LHCN-M2 (cell line): ENCODE measurements at regions not wholly inside any gene's neighbourhood (a gene's known extent, or its start where the extent isn't known, plus 50 kb on each side); places are given as distances from the start of the nearest gene placed in this dataset.
"Not testable (repeated sequence)": the region's sequence is repeated elsewhere in the genome, so short reads cannot be mapped to it uniquely, and the experiment has no call there.

ENCODE experiments used
- DNase-seq: peaks from one replicate; pipeline ENCODE4 v3.0.0-alpha.2; 2012; ENCODE audit warnings: low read depth

- no peak for DNase-seq
Observed at GRCh38 chr6:82118150-82118562, 129.4 kb downstream of the IBTK start.

DNA sequence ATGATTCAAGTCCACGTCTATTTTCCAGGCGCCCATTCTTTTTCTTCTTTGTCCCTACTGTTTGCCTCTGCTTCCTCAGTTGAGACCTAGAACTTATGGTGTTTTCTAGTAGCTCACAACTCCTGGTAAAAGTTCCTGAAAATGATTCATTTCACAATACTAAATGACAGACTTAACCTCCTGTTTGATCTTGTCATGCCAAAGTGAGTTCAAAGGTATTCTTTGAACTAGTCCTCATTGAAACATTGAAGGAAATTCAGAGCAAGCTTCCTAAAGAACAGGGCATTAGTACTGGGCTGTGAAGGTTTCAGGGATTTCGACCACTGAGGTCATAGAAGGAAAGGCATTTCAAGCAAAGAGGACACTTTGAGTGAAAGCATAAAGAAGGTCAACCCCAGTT, 132.8 kb downstream of the IBTK start:
- no peak for DNase-seq

GRCh38 chr6:82113231-82113630, 134.3 kb downstream of the IBTK start:
- DNase-seq, result peak; percentile 13

DNA sequence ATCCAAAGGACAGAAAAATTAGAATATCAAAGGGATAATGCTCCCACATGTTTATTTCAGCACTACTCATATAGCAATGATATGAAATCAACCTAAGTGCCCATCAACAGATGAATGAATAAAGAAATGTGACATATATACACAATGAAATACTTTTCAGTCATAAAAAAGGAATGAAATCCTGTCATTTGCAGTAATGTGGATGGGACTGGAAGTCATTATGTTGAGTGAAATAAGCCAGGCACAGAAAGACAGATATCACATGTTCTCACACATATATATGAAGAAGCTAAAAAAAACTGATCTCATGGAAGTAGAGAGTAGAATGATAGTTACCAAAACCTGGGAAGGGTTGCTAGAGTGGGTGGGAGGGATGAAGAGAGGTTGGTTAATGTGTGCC, 135.7 kb downstream of the IBTK start:
- no peak for DNase-seq

DNA sequence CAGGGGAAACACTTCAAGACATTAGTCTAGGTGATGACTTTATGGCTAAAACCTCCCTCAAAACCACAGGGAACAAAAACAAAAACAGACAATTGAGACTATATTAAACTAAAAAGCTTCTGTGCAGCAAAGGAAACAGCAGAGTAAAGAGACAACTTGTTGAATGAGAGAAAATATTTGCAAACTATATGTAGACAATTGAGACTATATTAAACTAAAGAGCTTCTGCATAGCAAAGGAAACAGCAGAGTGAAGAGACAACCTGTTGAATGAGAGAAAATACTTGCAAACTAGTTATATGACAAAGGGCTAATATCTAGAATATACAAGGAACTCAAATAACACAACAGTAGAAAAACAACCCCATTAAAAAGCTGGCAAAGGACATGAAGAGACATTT, 136.4 kb downstream of the IBTK start:
- peak; percentile 17 for DNase-seq

GRCh38 chr6:82103171-82103570, 144.4 kb downstream of the IBTK start:
- not testable (repeated sequence) for DNase-seq

- DNase-seq, result not testable (repeated sequence)
Observed at GRCh38 chr6:82101374-82102114, 146.0 kb downstream of the IBTK start.

DNA sequence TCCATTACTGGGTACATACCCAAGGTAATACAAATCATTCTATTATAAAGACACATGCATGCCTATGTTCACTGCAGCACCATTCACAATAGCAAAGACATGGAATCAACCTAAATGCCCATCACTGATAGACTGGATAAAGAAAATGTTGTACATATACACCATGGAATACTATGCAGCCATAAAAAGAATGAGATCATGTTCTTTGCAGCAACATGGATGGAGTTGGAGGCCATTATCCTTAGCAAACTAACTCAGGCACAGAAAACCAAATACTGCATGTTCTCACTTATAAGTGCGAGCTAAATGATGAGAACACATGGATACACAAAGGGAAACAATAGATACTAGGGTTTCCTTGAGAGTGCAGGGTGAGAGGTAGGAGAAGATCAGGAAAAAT, 146.8 kb downstream of the IBTK start:
- DNase-seq, result not testable (repeated sequence)

DNA sequence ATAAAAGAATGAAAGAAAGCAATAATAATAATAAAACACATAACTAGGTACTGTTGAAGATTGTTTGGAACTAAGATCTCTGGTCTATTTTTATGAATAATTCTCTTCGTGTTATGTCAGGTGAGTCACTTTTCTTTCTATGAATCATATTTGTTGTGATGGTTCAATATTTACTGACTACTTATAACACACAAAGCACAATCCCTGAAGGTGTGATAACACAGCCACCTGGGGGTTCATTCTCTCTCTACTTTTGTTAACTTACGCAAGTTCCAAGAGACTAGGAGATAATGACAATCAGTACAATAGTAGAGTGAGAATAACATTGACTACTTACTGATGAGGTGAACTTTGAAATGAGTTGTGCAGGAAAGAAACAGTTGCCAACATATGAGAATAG, 149.9 kb downstream of the IBTK start:
- DNase-seq, result no peak

- DNase-seq, result no peak
Observed at GRCh38 chr6:82095091-82095490, 152.5 kb downstream of the IBTK start.

- no peak for DNase-seq
Observed at GRCh38 chr6:82094166-82094806, 153.3 kb downstream of the IBTK start.

GRCh38 chr6:82088978-82089771, 158.4 kb downstream of the IBTK start:
- DNase-seq, result no peak

DNA sequence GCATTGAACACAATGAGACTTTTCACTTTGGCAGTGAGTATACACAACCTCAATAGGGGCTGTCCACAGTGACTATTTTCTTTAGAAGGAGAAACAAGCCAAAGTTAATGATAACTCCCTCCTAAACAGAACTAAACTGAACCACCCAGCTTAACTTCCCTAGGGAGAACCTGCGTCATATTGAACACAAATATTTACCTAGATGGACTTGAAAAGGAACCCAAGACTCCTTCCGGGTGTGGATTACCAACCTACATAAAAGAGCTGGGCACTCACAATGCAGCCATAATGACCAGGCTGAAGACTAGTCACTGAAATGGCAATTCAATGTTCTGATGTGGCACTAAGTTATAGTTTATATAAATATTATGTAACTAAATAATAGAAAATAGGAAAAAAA, 160.6 kb downstream of the IBTK start:
- DNase-seq, result no peak

DNA sequence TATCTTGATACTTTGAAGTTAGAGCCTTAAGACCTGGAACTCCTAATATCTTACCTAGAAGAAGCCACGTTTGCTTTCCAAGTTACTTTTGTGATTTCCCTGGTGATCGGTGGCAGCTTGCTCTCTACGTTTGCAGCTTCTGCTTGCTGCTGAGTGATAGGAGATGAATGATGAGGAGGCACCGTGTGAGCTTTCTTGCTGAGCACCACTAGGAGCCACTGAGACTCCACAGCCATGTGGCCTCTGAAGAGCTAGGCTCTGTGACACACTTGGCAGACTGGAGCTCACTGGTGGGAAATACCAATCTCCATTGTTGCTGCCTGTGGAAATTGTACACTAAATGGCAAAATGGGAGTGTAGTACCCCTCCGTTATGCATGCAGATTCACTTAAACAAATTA, 161.8 kb downstream of the IBTK start:
- no peak for DNase-seq

GRCh38 chr6:82084324-82084920, 163.1 kb downstream of the IBTK start:
- no peak for DNase-seq

- DNase-seq, result no peak
Observed at GRCh38 chr6:82083646-82084045, 163.9 kb downstream of the IBTK start.

DNA sequence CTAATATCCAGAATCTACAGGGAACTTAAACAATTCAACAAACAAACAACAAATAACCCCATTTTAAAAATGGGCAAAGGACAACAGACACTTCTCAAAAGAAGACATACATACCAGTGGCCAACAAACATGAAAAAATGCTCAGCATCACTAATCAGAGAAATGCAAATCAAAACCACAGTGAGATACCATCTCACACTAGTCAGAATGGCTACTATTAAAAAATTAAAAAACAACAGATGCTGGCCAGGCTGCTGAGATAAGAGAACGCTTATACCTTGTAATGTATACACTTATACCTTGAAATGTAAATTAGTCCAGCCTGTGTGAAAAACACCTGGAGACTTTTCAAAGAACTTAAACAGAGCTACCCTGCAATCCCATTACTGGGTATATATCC, 166.8 kb downstream of the IBTK start:
- DNase-seq, result no peak

- no peak for DNase-seq
Observed at GRCh38 chr6:82078286-82078908, 169.1 kb downstream of the IBTK start.

GRCh38 chr6:82076916-82077315, 170.6 kb downstream of the IBTK start:
- DNase-seq, result peak; percentile 58

GRCh38 chr6:82074556-82074955, 173.0 kb downstream of the IBTK start:
- peak; percentile 41 for DNase-seq

GRCh38 chr6:82073484-82073883, 174.1 kb downstream of the IBTK start:
- DNase-seq, result no peak

DNA sequence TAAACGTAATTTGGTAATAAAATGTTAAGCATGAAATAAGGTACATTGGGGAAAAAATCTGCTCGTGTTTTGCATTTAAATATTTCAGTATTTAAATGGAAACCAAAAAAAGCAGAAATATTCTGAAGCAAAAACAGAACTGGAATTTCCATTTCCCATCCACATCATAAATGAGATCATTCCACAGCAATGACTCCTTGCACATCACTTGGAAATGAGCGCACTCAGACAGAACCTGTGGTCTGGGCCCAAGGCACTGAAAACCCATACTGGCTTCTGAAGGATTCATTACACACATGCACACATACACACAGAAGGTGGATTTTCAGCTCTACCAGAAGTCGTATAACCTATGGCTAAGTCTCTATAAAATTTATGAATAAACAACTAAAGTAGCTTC, 174.8 kb downstream of the IBTK start:
- DNase-seq, result peak; percentile 67
